ENCODE measurements at regions not wholly inside any gene's neighbourhood (a gene's known extent, or its start where the extent isn't known, plus 50 kb on each side); places are given as distances from the start of the nearest gene placed in this dataset.

- no peak for DNase-seq
Measured at GRCh38 chr10:2494399-2494798, 572.9 kb upstream of the PFKP start.

DNA sequence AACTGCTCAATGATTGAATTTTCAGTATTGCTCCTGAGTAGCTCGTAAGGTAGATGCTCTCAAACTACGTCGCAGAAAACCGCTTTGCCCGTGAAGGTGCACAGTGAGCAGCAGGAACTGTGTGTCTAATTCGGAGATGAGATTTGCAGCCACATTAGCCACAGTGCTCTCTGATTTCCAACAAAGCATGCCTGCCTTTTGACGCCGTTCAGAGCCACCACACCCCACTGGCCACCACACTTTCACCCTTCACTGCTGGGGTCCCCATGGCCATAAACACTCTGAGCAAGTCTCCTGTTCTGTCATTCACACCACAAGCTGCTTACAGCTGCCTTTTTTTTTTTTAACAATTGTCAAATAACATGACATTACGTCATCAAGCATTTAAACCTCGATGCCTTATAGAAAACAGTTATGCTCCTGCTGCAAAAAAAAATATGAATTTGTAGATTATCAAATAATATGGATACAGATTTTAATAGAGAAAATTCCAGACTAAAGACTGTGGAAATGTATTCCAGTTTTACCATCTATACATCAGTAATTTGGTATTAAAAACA is 578.8 kb upstream of the PFKP start:
- no peak for DNase-seq

DNA sequence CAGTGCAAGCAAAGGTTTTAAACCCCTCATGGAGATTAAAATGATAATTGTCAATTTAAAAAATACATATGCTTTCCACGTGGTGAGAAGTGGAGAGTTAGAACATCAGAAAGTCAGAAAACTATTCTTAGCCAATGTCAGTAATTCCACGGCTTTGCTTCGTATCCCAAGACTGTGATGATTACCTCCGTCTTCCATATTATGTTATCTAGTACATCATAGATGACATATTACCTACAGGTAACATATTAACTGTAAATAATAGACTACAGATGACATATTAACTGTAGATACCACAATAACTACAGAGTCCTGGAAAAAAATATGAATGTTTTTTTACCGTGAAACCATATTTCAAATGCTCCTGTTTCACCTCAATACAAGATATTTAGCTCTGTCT is 579.4 kb upstream of the PFKP start:
- DNase-seq = no peak

DNA sequence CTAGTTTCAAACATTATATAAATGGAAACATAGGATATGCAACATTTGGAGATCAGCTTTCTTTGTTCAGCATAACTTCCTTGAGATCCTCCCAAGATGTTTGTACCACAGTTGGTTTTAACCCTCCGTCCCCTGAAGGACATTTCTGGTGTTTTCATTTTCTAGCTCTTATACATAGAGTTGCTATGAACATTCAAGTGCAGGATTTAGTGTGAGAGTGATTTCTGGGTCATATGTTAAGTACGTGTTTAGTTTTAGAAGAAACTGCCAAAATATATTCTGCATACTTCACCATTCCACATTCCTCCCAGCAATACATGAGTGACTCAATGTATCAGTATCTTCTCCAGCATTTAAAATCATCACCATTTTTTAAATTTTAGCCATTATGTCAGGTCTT is 588.7 kb upstream of the PFKP start:
- DNase-seq = no peak

DNA sequence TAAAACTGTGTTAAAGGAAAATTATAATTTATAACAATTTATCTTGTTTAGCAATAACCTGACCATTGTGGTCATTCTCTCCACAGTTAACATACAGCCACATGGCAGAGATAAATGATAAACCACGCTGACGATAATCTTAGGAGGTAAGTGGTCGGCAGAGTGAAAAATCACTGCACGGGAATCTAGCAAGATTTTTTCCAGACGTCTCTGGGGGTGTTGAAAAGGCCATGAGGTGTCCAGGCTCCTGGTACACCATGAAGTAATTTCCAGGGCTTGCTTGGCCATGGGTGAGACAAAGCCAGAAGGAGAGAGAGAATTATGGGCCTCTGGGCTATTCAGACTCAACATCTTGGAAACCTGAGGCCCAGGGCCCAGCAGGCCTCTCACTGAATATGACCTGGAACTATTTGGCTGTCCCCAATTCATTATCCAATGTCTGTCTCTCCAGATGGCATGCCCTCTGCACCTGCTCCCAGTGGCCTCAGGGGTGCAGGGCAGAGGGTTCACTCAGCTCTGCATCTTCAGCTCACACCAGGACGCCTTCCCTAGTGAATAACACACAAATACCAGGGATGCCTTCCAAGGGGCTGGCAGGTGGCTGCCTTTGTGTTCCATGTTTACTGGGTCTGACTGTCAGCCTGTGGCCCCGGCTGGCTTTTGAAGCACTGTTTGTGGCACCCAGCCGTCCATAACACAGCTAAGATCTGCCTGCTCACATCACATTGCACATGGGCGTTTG is 590.4 kb upstream of the PFKP start:
- DNase-seq = peak; percentile 60 to 80

DNA sequence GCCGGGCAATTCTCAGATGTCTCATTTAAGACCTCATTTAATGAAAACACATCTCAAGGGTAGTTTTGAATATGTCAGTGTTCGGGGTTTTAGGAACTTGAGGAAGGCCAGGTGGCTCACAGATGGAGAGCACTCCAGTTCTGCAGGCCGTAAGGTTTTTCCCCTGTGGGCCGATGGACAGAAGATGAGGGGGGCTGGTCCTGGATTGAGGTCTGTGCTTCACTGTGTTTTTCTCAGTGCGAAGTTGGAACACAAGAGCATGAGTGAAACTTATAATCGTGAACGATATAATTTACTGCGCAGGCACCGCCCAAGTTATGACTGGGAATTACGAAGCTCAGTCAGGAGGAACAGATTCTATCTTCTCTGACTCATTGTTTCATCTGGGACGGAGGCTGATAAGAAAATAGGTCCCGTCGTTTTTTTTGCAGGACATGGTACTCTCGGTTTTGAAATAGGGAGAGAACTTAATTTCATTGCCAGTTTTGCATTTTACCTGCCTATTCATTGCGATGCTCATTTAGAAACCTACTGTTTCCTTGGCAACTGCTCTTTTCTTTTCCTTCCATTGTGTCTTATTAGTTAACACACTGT is 591.0 kb upstream of the PFKP start:
- peak; percentile 25 to 74 for DNase-seq

DNA sequence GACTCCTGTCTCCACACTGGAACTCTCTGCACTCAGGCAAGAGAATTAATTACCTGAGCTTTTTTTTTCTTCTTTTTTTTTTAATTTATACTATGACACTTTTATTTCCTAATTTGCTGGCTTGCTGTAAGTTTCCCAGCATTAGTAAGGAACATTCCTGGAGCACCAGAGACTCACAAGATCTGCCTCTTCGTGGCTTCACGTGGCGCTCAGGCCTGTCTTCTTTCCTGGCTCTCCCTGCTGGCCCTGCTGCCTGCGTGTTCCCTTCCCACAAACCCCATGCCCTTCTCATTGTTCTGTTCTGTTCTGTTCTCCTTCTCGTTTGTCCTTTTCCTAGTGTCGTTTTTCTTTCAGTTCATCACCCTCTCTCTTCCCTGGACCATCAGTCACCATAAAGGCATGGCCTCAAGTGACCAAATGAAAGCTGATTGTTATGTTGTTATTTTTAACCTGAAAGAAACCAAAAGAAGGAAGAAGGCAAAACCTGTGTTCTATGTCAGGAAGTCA is 591.6 kb upstream of the PFKP start:
- DNase-seq = no peak

DNA sequence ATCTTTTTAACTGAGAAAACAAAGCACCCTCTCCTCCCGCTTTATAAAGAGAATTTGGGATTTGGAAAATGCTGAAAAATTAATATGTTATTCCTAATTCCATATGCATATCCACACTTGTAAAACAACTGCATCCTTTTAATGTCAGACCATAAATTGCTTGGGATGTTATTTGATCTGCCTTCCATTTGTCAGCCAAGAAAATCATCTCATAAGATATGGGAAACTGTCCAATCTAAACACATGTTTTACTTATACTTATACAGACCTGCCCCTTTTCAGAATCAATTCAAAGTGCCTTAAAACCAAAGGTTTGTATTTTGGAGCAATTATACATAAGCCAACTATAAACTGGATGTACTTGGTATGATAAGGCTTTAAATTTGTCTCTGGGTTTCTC is 595.5 kb upstream of the PFKP start:
- peak in 1 of 2 experiments; percentile 14 for DNase-seq

DNA sequence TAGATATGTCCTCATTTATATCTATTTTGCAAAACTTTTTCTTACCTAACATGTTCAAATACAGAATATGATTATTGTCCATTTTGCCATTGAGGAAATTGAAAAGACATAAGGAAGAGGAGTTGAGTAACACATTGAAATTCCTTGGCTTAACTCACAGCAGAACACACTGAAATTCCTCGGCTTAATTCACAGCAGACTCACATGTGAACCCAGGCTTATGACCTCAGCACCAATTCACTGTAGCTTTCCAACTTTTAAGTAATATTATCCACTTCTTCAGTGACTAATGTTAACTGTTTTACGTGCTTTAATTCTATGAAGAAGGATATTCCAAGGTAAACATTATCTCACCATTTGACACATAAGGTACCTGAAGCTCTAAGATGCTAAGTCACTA is 597.5 kb upstream of the PFKP start:
- no peak for DNase-seq

DNA sequence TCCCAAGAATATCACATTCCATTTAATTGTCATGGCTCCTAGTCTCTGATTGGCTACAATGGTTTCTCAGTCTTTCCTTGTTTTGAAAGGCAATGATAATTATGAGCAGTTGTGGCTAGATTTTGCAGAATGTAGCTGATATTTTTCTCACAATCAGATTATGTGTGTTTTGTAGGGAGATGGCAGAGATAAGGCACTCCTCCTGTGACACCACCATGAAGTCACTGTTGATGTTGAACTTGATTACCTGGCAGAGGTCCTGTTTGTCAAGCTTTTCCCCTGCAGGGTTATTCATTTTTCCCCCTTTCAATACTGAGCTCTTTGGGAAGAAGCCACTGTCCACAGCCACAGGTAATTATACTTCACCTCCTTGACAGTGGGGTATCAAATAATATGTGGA is 602.9 kb upstream of the PFKP start:
- no peak for DNase-seq

GRCh38 chr10:2463316-2463715 is 604.0 kb upstream of the PFKP start:
- DNase-seq = no peak

DNA sequence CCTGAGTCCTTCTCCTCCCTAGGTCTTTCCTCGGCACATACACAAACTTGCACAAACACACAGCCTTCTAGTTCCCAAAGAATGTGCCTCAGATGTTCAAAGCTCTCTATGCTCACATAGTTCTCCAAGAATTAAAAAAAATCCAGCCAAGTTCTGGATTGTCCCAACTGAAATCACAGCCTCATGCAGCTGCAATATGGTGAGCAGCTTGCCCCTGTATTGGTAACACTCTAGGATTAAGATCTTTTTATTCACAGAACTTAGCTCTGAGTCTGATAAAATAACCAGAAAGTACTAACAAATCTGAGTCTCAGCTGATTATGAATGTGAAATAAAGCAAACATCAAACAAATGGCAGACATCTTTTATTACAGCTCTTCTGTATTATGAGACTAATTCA is 604.8 kb upstream of the PFKP start:
- DNase-seq = no peak

- no peak for DNase-seq
Measured at GRCh38 chr10:2460812-2461211, 606.5 kb upstream of the PFKP start.

GRCh38 chr10:2459713-2460112 is 607.6 kb upstream of the PFKP start:
- no peak for DNase-seq

- DNase-seq = no peak
Measured at GRCh38 chr10:2456834-2457233, 610.5 kb upstream of the PFKP start.

GRCh38 chr10:2445370-2445769 is 622.0 kb upstream of the PFKP start:
- DNase-seq = no peak

GRCh38 chr10:2439983-2440382 is 627.4 kb upstream of the PFKP start:
- no peak for DNase-seq

GRCh38 chr10:2439000-2439399 is 628.3 kb upstream of the PFKP start:
- no peak for DNase-seq

GRCh38 chr10:2438248-2438939 is 629.0 kb upstream of the PFKP start:
- DNase-seq = no peak

GRCh38 chr10:2436933-2437332 is 630.4 kb upstream of the PFKP start:
- DNase-seq = no peak

DNA sequence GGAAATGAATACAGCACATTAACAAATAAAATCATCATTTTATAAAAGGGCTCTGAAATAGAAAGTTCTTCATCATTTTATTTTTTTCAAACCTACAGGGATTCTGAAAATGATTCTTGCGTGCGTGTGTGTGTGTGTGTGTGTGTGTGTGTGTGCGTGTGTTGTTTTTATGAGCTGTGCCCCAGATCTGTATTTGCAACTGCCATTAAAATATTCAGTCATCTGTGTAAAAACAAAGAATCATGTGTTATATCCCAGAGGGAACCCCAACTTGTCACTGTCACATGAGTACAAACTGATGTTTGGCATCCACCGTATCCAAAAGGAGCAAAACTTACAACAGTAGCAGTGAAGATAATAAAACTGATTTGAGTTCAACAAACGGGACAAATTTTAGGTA is 635.4 kb upstream of the PFKP start:
- no peak for DNase-seq

DNA sequence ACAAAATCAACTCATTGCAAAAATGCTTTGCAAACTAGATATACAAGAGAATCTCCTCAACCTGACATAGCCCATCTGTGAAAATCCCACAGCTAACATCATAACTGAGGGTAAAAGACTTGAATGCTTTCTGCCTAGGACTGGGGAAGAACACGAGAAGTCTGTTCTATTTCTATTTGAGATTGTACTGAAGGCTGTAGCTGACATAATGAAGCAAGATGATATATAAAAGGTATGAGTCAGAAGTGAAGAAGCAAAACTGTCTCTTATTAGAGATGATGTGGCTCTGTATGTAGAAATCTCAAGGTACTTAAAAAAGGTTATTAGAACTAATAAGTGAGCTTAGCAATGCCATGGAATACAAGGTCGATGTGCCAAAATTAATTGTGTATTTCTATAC is 639.9 kb upstream of the PFKP start:
- DNase-seq = no peak

DNA sequence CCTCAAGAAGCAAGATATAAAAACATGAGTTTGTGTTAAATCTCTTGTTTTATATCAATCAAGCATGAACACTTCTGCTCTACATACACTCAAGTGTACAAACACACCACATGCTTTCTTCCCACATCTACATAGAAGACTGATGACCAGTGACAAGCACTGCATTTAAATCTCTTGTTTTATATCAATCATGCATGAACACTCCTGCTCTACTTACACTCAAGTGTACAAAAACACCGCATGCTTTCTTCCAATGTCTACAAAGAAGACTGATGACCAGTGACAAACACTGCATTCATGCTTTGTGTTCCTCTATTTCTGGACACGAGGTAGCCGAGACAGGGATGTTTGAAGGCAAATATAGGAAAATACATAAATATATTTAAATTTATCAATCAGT is 642.0 kb upstream of the PFKP start:
- no peak for DNase-seq

GRCh38 chr10:2414562-2414961 is 652.8 kb upstream of the PFKP start:
- no peak for DNase-seq
